HG03565 (cell line): ENCODE measurements at regions not wholly inside any gene's neighbourhood (a gene's known extent, or its start where the extent isn't known, plus 50 kb on each side); places are given as distances from the start of the nearest gene placed in this dataset.
"Not testable (repeated sequence)": the region's sequence is repeated elsewhere in the genome, so short reads cannot be mapped to it uniquely, and the experiment has no call there.

Experiments
- ATAC-seq: cut with Tn5 transposase; IDR thresholded peaks from one replicate; pipeline ENCODE4 v1.9.1; 2021; ENCODE audit warnings: mild to moderate bottlenecking, moderate library complexity; ENCODE audit not compliant: unreplicated experiment

DNA sequence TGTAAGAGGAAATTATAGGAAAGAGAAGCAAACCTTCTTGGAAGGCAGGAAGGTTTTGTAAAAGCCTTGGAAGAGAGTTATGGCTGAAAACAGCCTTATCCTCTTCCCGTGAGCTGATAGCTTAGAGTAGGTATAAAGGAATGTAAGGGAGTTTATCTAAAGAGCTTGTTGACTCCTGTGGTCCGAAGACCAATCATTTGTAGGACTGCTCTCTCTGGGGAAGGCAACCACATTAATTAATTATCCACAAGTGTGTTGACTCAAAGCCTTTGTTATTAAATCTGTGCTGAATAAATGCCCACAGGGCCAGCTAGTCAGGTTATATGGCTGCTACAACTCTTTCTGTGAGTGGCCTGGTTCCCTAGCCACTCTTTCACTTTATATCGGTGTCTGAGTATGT is 452.1 kb upstream of the RASGRP1 start:
- no peak for ATAC-seq

DNA sequence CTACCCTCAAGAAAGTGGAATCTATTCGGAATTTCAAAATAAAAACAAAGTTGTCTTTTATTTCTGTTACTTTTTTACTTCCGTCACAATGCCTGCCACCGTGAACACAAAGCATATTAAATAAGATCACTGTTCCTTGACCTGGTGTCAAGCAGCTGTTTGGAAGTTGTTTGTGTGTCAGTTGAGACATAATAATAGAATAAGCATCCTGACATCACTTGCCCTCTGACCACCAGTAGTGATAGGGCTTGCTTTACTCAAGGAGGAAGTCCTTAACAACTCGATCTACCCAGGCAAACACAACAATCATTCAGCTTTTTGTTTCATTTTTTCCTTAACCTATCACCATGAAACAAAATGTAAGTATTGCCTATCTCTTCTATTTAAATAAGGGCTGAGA is 454.4 kb upstream of the RASGRP1 start:
- ATAC-seq: no peak

DNA sequence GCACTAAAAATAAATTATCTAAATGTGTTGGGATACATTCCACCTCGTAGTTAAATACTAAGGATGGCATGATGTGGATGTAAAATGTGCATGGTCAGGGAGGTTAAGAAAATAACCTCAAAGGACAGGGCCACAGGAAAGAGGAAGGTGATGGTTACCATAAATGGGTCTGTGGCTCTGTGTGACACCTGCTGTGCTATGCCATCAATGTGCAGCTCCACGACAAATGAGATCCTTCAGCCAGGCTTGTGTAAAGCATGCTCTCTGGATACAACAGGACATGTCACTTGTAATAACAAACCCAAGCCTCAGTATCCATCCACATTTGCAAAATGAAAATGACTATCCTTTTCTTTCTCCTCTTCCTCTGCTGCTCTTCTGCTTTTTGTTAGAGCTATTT is 456.7 kb upstream of the RASGRP1 start:
- ATAC-seq: no peak

DNA sequence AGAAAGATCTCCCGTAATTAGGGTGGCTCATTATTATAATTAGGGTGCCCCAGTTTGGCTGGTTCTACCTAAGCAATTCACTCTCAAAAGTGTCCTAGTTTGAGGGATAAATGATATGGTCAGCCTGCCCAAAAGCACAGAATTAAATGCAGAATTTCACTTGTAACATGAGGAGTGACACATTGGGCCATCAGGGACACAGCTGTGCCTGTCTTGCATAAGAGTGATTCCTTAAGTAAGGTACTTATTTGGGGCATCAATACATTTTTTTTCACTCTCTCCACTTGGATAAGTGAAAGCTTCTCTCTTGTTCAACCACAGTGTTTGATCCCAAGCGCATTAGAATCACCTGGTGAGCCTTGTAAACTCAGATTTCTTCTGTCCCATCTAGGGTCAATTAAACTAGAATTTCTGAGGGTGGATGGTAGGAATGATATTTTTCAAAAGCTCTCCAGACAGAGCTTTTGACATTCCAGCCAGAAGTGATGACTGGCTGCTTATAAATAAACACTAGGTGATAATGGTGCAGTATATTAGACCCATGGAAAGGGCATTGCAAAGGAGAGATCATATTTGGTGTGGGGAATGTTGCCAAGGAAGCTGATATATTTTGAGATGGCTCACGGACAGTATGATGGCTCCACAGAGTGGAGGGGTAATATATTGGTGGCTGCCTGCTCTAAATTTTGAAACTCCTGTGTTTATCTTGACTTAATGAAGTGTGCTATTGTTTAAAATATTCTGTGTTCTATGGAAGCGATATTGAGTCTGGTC is 458.1 kb upstream of the RASGRP1 start:
- no peak for ATAC-seq

DNA sequence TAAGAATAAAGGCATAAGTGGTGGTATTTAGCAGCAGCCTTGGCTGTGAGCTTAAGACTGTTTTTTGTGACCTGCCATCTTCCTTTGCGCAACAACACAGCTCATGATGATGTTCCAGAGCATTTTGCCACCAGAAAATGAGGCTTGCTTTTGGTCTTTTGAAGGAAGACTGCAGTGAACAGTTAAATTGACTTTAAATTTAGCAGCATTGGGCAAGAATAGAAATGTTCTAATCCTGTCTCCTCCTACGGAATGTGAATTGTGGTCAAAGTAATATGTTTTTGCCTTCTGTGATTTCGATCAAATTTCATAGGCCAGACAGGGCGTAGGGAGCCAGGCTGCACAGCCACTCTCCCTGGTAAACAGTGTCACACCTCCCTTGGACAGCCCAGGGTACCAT is 460.7 kb upstream of the RASGRP1 start:
- ATAC-seq: no peak

DNA sequence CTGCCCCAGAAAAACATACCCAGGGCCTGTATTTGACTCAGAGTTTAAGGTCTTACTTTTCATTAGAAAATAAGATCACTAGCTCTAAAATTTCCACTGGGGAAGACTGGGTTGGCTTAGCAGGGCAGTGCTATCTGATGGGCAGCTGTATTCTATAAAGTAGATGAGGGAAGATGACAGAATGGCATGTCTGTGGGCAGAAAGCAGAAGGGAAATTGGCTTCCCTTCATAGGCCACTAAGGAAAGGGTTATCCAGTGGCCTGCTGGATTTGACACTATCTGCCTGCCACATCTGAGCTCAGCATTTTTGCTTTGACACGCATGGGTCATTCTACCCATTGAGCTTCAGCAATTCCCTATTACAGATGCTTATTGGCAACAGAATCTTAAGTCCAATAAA is 461.3 kb upstream of the RASGRP1 start:
- ATAC-seq: no peak

DNA sequence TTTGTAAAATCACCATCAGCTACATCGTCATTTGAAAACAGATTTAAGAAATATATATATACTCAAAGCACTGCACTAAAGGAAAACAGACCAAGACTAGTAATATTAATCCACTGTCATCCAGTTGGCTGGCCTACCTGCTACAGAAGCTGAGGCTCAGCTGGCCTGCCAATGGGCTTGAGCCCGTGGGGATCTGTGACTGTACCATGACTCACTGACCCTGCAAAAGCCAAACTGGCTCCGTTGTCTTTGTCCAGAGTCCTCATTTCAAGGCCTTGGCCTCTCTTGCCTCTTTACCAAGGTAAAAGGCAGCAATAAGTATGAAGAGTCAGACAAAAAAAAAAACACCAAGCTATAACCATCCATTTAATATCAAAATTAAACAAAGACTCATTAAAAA is 463.5 kb upstream of the RASGRP1 start:
- no peak for ATAC-seq

DNA sequence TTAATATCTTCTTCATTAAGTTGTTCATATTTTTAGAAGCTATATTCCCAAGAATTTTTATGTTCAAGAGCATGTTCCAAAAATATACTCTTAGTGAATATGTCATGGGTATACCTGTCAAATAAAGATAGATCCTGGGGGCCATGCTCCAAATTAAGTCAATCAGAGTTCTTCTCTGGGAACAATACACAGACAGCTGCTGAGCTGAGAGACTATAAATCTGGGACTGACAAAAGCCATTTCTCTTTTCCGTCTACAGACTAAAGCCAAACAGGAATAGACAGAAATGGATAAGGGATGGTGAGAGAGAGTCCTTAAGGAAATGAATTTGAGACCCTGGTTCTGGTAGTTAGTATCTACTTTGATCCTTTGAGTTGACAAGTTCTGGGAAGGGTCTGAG is 465.1 kb upstream of the RASGRP1 start:
- no peak for ATAC-seq

DNA sequence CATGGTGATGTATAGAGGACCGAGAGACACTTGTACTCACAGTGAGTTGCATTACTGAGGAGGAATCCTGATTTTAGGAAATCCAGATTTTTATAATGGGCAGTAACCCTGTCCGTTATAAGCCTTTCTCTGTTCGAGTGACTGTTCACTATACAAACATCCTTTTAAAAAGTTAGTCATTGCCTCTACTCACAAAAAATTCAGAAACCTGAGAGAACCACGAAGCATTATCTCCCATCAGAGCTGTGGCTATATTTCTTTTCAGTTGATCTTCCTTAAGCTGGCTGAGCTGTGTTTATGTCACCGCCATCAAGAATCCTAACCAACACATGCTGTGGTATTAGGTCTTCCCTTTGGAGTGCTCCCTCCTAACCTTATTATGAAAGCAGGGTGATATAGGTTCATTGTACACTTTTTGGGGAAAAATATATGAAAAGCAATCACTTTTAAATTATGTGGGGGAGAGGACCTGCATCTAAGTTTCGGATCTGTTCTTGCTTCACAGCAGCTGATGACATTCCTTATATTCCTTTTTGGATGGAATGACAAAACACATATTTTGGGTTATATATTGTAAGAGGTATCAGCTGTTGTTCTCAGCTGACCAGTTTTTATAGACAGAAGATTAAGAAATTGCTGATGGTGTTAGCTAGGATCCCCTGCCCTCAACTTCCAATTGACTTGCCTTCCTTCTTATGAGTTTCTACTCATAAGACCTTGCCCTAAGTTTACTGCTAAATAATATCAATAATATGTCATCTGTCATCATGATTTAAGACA is 465.9 kb upstream of the RASGRP1 start:
- ATAC-seq: no peak

DNA sequence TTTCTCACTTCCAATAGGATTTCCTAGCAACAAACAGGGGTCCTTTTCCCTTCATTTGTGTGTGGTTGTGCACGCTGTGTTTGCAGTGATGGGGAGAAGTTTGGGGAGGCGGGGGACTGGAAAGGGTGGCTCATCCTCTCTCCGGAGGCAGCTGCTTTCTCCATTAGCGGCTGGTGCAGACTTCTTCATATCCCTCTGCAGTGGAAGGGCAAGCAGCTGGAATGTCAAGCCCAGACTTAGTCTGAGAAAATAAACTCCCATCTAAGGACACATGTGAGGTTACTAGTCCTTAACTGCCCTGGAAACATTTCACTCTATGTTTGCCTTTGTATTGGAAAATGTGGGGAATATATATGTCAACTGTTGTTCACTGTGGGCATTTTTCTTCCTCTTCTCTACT is 467.0 kb upstream of the RASGRP1 start:
- no peak for ATAC-seq

DNA sequence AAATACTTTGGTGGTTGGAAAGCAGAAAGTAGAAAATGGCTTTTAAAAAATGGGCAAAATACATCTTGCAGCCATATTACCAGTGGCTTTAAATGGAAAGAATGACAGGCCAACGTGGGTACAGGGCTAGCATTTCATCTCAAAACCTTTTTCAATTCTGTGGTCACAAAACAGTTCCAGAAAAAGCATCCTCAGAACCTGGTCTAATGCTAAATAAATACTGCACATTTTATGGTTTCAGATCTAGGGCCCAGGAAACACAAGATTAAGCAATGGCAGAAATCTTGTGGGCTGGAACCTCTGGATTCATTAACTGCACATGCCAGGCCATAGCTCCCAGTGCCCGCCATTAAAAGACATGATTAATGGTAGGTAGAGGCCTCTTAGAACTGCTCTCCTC is 470.2 kb upstream of the RASGRP1 start:
- ATAC-seq: no peak

DNA sequence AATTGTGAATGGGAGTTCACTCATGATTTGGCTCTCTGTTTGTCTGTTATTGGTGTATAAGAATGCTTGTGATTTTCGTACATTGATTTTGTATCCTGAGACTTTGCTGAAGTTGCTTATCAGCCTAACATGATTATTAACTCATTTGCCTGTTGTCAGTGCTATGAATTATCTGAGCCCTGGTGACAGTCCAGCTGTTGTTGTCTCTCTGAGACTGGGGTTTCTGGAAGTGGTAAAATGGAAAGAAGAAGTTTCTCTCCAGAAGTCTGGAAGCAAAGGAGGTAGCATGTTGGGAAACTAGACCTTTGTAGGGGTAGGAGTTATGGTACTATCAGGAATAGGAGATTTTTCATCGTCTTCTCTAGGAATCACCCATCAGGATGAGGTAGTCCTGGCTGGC is 473.0 kb upstream of the RASGRP1 start:
- ATAC-seq: not testable (repeated sequence)

DNA sequence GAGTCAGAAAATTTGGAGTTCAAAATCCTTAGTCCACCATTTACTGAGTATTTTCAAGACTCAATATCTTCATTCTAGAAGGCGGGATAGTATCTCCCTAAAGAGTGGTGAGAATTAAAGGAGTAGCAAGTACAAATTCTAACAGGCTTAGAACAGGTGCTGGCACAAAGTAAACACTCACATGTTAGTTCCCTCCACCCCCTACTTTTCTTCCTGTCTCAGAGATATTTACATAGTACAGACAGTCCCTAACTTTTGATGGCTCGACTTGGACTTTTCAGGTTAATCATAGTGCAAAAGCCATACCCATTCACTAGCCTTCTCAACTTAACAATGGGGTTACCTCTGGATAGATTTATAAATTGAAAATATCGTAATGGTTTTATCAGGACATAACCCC is 476.2 kb upstream of the RASGRP1 start:
- no peak for ATAC-seq

DNA sequence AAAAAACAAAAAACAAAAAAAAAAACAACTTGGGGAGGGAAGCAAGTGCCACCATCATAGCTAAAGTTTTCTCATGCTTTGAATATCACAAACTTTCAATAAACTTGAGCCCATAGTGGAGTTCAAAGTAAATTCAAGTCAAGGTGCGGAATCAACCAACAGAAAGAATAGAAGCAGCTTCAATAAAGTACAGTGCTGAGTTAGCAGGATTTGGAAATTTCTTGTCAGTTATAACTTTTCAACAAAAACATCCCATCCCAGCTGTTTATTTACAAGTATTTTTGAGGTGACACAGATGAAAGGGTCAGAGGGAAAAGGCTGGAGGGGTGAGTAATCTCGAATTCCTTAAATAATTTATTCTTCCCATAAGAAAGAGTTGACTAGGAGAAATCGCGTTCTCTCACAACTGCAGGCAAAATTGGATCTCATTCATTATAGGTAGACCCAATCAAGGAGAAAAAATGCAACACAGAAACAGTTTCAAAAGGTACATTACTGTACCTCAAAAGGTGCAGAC is 477.4 kb upstream of the RASGRP1 start:
- ATAC-seq: no peak

DNA sequence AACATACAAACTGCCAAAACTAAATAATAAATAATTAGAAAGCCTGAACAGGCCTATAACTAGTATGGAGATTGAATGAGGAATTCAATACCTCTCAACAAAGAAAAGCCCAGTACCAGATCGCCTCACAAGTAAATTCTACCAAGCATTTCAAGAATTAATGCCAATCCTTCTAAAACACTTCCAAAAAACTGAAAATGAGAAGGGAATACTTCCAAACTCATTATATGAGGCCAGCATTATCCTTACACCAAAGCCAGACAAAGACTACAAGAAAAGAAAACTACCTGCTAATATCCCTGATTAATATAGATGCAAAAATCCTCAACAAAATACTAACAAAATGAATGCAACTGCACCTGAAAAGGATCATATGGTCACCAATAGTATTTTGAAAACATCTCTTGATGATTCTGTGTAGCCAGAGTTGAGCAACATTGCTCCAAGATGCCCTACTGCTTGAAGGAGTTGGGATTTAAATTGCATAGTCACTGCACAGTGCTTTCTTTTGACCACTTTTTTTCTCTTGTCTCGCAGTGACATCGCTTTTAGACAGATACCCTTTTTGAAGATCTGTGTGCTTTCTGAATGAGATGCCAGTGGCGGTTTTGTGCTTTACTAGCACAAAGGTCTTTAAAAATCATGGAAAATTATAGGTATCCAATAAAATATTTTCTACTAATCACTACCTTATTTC is 487.2 kb upstream of the RASGRP1 start:
- no peak for ATAC-seq

DNA sequence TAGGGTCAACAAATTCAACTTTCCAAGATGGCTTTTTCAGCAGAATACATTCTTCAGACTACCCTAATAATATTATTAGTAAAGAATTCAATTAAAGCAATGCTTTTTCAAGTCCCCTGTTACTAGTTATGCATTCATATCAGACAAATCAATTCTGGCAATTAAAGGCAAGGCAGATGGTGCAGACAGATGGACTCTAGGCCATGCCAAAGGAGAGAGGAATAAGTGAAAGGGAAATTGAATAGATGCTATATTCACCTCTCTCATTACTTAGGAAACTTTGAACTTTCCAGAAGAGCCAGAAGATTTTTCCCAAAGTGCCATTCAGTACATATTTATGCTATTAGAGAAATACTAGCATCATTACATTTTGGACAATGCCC is 487.7 kb upstream of the RASGRP1 start:
- no peak for ATAC-seq

DNA sequence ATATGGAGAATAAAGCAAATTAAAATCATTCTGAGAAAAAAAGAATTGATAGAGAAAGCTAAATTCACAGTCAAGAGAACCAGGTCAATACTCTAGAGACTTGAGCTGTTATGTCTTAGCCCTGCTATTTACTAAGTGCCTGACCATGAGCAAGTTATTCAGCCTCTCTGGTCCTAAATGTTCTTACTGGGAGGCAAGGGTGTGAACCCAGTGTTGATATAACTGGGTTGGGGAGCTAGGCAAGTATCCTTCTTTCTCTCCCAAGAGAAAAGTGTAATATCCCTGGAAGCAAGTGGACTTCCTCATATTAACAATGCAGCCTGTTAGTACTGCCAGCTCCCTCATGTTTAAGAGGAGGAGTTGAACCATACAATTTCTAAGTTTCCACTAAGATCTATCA is 488.9 kb upstream of the RASGRP1 start:
- ATAC-seq: no peak

DNA sequence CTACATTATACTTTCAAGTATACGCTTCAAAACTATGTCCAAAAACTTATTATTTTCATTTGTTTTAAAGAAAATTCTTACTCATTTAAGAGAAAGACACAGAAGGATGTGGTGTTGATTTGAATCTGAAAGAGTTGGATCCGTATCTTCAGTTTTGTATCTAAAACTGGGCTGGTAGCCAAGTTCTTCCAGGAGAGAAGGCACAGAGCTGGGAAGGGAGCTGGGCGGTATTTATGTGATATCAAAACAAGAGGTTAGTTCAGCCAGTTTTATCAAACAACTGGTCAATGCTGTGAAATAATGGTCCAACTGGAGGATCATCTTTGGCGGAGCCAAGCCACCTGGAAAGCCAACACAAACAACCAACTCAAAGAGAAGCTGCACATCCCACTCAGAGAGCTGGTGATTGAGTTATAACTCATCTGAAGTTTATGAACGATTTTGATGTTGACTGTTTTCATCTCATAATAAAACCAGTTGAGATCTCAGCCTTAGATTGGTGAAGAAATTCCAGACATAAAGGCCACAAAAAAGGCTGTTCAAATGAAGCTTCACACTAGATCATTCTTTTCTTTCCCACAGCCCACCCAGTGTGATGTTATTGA is 489.6 kb upstream of the RASGRP1 start:
- ATAC-seq: no peak

DNA sequence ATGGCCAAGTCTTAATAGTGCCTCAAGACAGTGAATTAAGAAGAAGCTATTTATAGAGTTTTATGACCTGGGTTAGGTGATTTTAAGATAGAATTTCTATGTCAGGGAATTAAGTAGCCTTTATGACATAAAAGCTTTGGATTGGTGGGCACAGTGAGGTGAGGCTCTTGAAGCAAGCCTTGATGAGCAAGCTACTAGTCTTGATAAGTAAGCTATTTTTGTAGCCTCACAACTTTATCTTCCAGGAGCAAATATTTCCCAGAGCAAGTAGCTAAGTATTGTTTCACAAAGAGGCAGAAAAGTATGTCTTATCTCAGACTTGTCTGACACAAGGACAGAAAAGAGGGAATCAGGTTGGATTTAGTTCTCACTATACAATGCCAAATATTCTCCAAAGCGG is 491.7 kb upstream of the RASGRP1 start:
- no peak for ATAC-seq

DNA sequence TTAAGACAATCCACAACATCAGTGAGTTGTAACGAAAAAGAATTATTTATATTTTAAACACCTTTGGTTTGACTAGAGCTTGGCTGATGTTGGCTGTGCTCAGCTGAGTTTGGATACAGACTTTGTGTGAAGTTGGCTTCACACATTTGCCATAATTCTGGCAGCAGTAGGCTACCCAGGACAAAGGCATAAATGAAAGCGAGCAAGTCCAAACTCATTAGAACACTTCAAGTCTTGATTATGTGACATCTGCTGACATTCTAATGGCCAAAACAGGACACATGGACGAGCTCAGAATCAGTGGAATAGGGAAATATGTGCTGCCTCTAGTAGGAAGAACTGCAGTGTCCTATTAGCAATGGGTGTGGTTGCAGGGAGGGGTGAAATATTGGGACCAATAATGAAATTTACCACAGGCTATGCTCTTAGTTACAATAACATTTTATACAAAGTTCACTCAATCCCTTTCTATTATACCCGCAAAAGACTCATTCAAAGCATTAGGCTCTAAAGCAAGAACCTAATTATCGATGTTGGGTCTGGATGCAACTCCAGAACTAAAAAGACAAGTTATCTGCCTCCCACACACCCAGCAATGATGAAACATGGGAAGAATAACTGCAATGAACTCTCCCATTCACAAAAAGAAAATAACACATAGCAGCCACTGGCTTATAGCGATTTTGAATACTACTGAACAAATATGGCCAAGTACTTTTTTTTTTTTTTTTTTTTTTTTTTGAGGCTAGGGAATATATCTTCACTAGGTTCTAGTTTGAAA is 493.9 kb upstream of the RASGRP1 start:
- no peak for ATAC-seq

DNA sequence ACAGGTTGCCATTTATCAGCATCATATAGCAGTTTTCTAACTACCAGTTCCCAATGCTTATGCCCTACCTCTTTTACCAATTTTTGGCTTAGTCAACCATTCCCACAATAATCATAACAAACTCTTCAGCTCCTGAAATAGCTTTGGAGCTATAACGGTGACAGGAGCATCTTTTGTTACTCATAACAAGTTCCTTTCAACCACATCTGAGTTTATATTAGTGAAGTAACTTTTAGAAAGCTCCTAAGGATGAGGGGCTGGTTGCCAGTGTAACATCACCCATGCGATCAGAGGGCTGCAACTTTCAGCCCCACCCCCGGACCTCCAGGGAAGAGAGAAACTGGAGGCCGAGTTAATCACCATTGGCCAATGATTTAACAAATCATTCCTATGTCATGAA is 495.3 kb upstream of the RASGRP1 start:
- ATAC-seq: no peak
